ENCODE measurements at regions not wholly inside any gene's neighbourhood (a gene's known extent, or its start where the extent isn't known, plus 50 kb on each side); places are given as distances from the start of the nearest gene placed in this dataset.

DNA sequence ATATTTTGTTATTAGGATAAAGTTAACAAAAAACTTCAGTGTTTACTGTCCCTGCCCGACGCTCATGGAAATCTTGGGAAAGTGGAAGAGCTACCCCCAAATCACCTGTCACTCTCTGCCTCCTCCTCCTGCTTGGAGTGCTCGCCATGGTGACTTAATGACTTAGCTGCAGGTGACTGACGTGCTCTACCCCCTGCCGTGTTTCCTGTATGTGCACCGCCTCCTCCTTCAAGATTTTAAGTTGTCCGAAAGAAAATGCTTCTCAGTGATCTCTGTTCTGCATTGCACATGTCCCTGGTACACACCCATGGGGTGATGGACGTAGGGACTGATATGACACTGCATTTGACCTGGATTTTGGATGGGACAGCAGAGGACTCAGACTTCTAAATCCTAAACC lies 338.8 kb upstream of the SHH start (continued):
- TF ChIP-seq, protein P1, sequence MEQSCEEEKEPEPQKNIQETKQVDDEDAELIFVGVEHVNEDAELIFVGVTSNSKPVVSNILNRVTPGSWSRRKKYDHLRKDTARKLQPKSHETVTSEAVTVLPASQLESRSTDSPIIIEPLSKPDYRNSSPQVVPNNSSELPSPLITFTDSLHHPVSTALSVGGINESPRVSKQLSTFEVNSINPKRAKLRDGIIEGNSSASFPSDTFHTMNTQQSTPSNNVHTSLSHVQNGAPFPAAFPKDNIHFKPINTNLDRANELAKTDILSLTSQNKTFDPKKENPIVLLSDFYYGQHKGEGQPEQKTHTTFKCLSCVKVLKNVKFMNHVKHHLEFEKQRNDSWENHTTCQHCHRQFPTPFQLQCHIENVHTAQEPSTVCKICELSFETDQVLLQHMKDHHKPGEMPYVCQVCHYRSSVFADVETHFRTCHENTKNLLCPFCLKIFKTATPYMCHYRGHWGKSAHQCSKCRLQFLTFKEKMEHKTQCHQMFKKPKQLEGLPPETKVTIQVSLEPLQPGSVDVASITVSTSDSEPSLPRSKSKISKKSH (CRISPR knock-in tag; IDR thresholded peaks at IDR 0.05; ENCODE audit: borderline replicate concordance) = no peak
- TF ChIP-seq ZNF572 (CRISPR knock-in tag; IDR thresholded peaks at IDR 0.05) (no peak), ZNF792 (CRISPR knock-in tag; IDR thresholded peaks at IDR 0.05) (no peak), ZZZ3 (CRISPR knock-in tag; IDR thresholded peaks at IDR 0.05; ENCODE audit: borderline replicate concordance) (no peak), ZNF550 (CRISPR knock-in tag; IDR thresholded peaks at IDR 0.05; ENCODE audit: borderline replicate concordance) (no peak), ZNF121 (CRISPR knock-in tag; IDR thresholded peaks at IDR 0.05) (no peak), SOX13 (IDR thresholded peaks at IDR 0.05) (no peak), SOX13 (CRISPR knock-in tag; conservative IDR thresholded peaks at IDR 0.05 in 1 of 2, IDR thresholded peaks at IDR 0.05 in 1 of 2) (no peak)
- TF ChIP-seq, protein P2, sequence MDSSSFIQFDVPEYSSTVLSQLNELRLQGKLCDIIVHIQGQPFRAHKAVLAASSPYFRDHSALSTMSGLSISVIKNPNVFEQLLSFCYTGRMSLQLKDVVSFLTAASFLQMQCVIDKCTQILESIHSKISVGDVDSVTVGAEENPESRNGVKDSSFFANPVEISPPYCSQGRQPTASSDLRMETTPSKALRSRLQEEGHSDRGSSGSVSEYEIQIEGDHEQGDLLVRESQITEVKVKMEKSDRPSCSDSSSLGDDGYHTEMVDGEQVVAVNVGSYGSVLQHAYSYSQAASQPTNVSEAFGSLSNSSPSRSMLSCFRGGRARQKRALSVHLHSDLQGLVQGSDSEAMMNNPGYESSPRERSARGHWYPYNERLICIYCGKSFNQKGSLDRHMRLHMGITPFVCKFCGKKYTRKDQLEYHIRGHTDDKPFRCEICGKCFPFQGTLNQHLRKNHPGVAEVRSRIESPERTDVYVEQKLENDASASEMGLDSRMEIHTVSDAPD (CRISPR knock-in tag; IDR thresholded peaks at IDR 0.05) = no peak

DNA sequence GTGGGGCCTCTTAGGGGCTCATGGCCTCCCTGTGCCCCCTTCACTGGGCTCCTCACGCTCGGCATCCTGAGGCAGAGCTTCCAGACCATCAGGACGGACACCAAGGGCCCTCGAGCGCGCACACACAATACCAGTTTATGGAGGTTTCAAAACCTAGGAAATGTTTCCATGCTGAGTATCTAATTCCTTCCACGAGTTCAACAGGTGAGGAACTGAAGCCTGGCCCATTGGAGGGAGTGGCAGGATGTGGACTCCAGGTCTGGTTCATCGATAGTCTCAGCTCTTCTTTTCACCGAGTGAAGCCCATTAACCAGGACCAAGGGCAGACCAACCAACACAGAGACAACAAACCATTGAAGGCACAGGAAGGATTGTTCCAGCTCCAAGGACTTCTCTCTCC lies 336.7 kb upstream of the SHH start:
- 90% methylated on average over 2 of the region's 9 CpGs for WGBS (ENCODE audit: low lambda C conversion rate)
- in situ Hi-C loops (cut with HindIII; ENCODE audit: extremely low pct_ligation_motif_present, low pct_unique_long_range_greater_than_20kb) = no loop called here
- POLR2A ChIA-PET = no interaction called here
- TF ChIP-seq, protein P3, sequence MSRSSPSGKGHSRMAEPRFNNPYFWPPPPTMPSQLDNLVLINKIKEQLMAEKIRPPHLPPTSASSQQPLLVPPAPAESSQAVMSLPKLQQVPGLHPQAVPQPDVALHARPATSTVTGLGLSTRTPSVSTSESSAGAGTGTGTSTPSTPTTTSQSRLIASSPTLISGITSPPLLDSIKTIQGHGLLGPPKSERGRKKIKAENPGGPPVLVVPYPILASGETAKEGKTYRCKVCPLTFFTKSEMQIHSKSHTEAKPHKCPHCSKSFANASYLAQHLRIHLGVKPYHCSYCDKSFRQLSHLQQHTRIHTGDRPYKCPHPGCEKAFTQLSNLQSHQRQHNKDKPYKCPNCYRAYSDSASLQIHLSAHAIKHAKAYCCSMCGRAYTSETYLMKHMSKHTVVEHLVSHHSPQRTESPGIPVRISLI (CRISPR knock-in tag; IDR thresholded peaks at IDR 0.05; ENCODE audit: borderline replicate concordance) = no peak
- TF ChIP-seq ZNF337 (CRISPR knock-in tag; IDR thresholded peaks at IDR 0.05; ENCODE audit: borderline replicate concordance, low read depth) (no peak), PLRG1 (conservative IDR thresholded peaks at IDR 0.05) (no peak), ZNF563 (CRISPR knock-in tag; IDR thresholded peaks at IDR 0.05) (no peak), RXRA (CRISPR knock-in tag; IDR thresholded peaks at IDR 0.05) (no peak), TEAD3 (CRISPR knock-in tag; optimal IDR thresholded peaks at IDR 0.05; ENCODE audit: borderline replicate concordance) (no peak), ZNF775 (CRISPR knock-in tag; IDR thresholded peaks at IDR 0.05; ENCODE audit: borderline replicate concordance) (no peak), CREM (IDR thresholded peaks at IDR 0.05) (no peak), CREM (CRISPR knock-in tag; IDR thresholded peaks at IDR 0.05) (no peak), ZNF335 (CRISPR knock-in tag; IDR thresholded peaks at IDR 0.05) (no peak), ZFP36L1 (CRISPR knock-in tag; IDR thresholded peaks at IDR 0.05) (no peak), SP140L (CRISPR knock-in tag; IDR thresholded peaks at IDR 0.05; ENCODE audit: borderline replicate concordance) (no peak), ZKSCAN5 (CRISPR knock-in tag; IDR thresholded peaks at IDR 0.05) (no peak), SNAPC2 (CRISPR knock-in tag; IDR thresholded peaks at IDR 0.05) (no peak)

More for the DNA sequence above, 336.7 kb upstream of the SHH start:
- no TSS peak for BruUV-seq (replicated peaks)
- intact Hi-C loops (cut with micrococcal nuclease; ENCODE audit: unreplicated experiment) = no loop called here
- Histone ChIP-seq H3K27me3 (ENCODE audit: control insufficient read depth in 1 of 2, insufficient read depth in 2 of 2, low read length in 2 of 2) (peaks cover 2 to 55% of the 10 kb centered on the region in 2 experiments; a peak in 4 of 5 replicates), H3K9ac (ENCODE audit: insufficient read depth, low read depth, low read length) (no peak overlapping the region), H3K4me3 (replicated peaks in 1 of 3; ENCODE audit: insufficient read depth in 1 of 3, low read depth in 2 of 3, low read length in 3 of 3) (no peak overlapping the region), H3K79me2 (ENCODE audit: insufficient read depth, low read length) (no peaks in the 10 kb centered on the region), H3K9me3 (ENCODE audit: low read length) (no peaks in the 10 kb centered on the region), H2AFZ (ENCODE audit: low read length) (no peak overlapping the region), H3K4me2 (ENCODE audit: low read depth, low read length) (no peak overlapping the region), H3K4me1 (ENCODE audit: insufficient read depth, low read length) (no peaks in the 10 kb centered on the region), H4K20me1 (ENCODE audit: insufficient read depth, low read length) (no peaks in the 10 kb centered on the region), H3K36me3 (replicated peaks in 1 of 2; ENCODE audit: control insufficient read depth in 1 of 2, insufficient read depth in 2 of 2, low read length in 2 of 2) (no peaks in the 10 kb centered on the region), H3K27ac (ENCODE audit: extremely low read length, insufficient read depth, low read length) (no peak overlapping the region)
- ATAC-seq (no peak), DNase-seq (ENCODE audit: low spot score) (no peak), FAIRE-seq (no peak)
- CTCF ChIA-PET (ENCODE audit: low intra/inter-chr PET ratio, low total read pairs) = no interaction called here

Data from HepG2 (cell line).